HS-27A (cell line): ENCODE measurements at regions not wholly inside any gene's neighbourhood (a gene's known extent, or its start where the extent isn't known, plus 50 kb on each side); places are given as distances from the start of the nearest gene placed in this dataset.

Experiments
- DNase-seq: peaks from one replicate; pipeline ENCODE4 v3.0.0-alpha.2; 2012; ENCODE audit warnings: low read depth, missing footprints

DNA sequence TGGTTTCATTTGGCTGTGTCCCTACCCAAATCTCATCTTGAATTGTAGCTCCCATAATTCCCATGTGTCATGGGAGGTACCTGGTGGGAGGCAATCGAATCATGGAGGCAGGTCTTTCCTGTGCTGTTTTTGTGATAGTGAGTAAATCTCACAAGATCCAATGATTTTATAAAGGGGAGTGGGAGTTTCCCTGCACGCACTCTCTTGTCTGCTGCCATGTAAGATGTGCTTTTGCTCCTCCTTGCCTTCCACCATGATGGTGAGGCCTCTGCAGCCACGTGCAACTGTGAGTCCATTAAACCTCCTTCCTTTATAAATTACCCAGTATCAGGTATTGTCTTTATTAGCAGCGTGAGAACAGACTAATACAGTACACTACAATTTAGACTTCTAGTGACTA, 67.5 kb upstream of the LINC01488 start:
- DNase-seq: no peak

DNA sequence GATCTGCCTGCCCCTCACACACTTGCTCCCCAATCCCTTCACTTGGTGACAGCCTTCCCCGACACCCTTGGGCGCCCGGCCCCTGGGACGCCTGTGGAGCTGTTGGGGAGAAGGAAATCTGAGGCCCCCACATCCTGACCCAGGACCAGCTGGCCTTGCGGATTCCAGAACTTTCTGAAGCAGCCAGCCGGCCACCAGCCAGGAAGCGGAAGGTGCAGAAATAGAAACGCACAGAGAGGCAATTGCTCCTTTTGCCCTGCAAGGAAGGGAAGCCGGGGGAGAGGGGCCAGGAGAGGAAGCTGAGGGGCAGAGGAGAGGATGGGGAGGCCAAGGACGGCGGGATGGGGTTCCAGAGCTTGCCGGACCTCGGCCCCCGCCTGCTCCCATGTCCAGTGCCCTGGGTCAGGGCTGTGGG, 66.7 kb upstream of the LINC01488 start:
- DNase-seq: no peak

DNA sequence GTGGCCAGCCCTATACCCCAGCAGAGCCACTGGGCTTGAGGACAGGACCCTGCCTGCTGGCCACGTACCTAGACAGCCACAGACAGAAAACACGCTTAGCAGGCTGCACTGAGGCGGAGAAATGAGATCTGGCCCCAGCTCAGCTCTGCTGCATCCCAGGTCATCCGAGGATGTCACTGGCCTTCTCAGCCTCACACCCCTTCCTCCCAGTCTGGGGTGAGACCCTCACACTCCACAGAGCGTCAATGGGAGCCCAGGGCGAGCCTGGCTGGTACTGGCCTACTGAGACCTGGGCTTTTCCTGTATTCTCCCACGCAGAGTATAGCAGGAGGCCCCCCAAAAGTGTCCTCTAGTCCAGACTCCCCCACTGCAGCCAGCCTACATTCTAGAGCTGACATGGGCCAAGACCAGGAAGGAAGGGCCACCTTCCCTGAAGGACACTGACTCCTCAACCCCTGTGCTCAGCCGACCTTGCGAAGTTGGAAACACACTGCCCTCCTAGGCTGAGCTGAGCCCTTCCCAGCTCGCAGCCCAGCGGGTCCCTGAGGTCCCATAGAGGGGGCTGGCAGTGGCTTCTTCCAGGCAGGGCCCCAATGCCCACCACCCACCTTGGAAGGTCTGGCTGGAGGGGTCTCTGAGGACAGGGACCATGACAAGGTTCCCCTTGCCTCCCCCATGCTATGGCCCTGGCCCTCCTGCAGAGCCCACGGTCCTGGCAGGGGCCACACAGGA, 65.9 kb upstream of the LINC01488 start:
- no peak for DNase-seq

DNA sequence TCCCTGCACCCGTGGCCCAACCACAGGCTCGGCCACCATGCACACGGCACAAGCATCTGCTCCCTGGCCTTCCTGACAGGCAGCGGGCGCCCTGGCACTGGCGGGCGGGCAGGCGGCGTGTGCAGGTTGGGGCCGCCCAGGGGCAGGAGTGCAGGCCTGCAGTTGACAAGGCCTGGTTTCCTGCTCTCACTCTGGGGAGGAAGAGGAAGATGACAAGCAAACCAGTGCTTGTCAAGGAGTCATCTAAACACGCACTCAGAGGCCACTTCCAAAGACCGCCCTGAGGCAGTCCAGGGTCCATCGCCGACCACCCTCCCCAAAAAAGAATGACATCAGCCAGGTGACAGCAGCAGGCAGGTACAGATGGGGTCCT, 65.3 kb upstream of the LINC01488 start:
- DNase-seq: no peak

DNA sequence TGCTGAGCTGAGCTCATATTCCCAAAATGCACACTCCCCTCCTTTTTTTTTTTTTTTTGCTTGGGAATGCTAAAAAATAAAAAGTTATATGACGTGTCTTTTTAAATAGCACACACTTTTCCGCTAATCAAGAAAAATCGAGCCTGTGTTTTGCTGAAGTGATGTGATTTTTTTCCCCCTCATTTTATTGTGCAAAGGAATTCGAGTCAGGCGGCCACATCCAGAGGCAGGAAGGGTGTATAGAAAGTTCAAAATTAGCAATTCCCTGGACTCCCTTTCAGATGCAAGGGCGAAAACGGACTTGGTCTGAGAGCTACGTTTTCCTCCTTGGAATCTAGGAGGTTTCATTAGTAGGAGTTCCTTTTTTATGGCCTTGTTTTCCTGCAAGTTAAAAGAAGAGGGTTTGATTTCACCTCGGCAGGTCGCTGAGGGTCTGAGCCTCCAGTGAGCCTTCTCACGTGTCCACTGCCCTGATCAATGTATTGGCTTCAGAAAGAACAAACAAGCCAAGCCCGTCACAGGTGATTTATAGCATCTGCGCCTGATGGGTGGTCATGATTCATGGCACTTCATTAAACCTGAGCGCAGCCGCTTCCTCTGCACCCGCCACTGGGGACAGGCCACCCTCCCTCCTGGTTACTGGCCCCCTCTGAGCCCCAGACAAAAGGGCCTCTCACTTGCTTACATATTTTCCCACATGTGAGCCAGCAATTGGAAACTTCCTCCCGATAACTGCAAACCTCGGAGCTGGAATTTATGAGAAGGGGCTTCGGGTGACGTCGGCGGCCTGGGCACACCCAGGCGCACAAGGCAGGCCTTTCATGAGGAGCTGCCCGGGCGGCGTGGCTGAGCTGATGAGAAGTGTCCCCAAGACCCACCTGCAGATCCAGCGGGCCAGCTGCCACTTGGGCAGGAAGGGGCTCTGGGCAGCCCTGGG, 64.4 kb upstream of the LINC01488 start:
- DNase-seq: no peak

DNA sequence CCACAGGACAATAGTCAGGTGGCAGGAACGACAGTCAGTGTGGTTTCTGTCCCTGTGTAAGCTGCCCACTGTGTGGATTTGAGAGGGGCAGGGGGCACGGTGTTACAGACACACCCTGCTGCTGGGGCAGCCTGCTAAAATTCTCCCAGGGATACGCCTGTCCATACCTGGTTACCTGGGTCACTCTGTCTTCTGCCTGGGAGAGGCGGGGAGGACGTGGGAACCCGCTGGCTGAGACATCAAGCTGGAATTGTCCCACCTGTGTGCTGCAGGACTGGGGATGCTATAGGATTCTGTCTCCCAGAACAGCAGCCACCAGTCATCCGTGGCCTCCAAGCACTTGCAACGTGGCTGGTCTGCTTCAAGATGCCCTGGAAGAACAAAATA, 63.8 kb upstream of the LINC01488 start:
- DNase-seq: no peak

DNA sequence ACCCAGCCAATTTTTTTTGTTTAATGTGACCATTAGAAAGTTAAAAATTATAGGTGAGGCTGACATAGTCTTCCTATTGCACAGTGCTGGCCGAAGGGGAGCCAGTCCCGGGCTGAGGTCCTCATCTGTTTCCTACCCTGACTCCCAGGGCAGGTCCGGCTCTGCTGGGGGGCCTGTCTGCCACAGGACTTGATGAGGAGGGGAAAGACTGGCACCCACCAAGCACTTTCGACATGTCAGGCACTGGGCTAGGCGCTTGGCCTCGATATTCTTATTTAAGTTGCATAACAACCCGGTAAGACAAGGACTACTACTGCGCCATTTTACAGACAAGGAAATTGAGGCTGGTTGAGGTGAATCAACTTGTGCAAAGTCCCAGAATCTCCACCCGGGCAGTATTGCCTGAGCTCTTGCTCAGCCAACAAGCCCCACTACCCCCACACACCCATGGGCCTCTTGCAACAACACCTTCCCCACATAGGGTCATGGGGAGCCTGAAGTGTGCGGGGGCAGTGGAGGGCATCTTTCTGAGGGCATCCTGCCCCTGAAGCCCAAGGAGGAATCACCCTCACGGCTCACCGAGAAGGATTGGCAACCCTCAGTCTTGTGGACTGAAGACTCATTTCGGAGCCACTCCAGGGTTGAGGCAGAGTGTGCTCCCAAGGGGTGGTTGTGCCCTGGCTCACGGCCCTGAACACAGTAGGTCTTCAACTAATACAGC, 62.7 kb upstream of the LINC01488 start:
- DNase-seq: no peak

DNA sequence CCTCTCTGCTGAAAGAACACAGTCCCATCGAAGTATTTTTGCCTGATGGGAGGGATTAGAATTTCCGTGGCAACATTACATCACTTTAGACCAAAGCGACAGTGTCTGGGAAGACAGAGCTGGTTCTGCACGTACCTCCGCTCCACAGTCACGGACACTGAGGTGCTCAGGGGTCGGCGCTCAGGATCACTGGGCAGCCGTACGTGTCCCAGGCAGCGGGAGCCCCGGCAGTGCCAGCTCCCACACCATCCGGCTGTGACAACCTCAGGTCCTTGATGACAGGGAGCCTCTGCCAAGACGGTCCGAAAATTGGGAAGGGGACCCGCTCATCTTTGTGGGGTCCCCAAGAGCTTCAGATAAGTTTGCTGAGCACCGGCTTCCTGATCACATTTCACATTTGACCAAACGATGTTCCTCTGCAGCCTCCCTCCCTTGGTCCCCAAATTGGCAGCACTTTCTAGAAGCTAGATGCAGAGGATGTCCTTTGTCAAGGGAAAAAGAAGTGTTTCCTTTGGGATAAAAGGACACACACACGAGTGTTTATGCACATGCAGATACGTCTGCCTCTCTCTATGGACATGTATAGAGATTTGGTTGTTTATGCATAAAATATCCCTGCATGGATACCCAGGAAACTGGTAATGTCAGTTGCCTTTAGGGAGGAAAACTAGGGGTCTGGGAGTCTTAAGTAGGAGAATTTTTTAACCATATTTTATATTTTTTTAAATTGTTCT, 61.6 kb upstream of the LINC01488 start:
- no peak for DNase-seq

DNA sequence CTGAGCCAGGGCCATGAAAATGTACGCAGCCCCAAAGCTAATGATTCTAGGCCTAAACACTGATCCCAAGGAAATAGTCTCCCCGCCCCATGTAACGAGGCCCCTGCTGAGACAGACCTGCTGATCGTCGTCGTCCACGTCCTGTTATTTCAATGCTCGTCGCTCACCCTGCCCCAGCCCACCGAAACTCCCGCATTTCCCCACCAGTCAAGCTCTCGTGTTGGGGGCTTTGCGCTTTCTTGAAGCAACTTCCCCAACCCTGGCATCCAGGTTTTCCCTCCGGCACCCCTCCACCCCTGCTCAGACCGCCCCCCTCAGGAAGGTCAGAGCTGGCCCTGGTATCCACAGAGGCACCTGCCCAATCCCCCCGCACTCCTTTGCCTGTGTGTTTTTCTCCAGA, 58.8 kb upstream of the LINC01488 start:
- DNase-seq: no peak

DNA sequence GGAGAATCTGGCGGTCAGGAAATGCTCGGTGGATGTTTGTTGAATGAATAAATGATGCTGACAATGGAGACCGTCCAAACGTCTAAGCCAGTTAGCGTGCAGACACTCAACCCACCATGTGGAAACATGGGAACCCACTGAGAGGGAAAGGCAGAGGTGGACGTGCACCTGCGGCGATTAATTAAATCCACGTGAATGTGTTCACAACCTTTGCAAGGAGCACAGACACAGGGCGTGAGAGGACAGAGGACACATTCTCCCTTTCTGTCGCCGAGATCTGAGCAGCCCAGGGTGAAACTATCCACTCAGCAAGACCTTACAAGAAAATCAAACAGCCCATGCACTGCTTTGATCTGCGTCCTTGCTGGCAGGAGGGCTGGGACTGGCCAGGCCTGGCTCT, 58.3 kb upstream of the LINC01488 start:
- DNase-seq: no peak

DNA sequence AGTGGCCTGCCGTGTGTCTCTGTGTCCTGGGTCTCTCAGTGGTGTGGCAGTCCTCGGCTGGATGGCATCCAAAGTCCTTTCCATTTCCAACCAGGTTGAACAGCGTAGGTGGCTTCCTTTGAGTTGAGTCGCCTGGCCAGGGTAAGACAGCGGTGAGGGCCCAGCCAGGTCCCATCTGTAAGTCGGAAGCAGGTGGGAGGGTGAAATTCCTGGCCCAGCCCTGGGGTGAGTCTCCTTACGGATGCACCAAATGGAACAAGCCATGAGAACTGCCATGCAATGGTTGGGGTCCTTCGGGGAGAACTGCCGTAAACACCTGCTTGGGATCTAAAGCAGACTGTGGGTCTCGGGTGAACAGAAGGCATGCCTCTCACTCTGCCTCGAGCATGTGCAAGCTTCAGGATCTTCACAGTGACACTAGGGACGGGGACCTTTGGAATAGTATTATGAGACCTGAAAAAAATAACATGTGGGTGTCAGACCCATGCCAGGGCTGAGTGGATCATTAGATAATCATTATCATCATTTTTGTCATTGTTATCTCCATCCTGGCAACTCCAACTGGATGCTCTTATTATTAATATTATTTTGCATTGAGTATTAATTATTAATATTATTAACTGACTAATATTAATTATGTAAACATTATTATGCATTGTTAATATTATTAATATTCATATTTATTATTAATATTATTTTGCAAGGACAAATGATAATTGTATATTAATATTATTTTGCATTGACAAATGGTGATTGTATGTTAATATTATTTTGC, 57.7 kb upstream of the LINC01488 start:
- no peak for DNase-seq

DNA sequence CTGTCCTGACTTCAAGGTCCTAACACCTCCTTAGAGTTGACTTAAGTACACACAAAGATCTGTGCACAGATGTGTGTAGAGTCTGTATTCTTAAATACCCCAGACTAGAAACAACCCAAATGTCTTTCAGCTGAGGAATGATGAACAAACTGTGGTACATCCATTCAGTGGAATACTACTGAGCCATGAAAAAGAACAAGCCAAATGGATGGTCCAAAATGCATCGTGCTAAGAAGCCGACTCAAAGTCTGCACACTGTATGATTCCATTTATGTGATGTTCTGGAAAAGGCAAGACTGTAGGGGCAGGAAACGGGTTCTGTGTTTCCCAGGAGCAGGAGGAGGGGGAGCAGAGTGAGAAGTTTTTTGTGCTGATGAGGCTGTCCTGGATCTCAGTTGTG, 56.7 kb upstream of the LINC01488 start:
- no peak for DNase-seq

DNA sequence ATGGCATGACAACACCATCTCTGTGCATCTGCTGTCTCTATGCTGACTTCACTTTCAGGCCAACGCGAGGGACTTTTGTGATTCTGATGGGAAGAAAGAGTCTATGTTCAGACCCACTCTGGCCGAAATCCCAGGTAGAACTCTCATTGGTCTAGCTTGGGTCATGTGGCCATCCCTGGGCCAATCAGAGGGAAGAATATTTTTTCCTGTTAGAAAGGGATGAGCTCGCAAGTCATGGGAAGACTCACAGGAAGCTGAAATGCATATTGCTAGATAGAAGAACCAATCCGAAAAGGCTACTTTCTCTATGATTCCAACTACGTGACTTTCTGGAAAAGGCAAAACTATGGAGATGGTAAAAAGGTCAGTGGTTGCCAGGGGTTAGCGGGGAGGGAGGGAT, 56.0 kb upstream of the LINC01488 start:
- no peak for DNase-seq

DNA sequence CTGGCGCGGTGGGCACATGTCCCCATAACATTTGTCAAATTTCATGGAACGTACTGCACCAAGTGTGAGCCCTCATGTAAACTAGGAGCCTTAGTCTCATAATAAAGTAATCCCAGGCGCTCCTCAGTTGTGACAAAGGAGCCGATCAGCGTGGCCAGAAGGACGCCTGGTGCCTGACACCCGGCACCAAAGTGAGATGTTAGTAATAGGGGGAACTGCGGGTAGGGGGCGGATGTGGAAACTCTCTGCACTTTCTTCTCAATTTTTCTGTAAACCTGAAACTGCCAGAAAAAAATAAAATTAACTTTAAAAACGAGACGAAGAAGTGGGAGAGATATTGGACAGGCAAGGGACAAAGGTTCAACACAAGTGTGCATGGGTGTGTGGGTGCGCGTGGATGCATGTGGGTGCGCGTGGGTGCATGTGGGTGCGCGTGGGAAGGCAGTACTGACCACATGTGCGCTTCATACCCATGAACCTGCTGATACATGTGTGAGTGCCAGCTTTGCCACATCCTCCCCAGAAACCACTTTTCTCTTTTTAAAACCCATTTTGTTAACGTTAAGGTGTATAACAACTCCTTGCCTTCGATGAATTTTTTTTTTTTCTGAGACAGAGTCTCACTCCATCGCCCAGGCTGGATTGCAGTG, 55.4 kb upstream of the LINC01488 start:
- DNase-seq: no peak

DNA sequence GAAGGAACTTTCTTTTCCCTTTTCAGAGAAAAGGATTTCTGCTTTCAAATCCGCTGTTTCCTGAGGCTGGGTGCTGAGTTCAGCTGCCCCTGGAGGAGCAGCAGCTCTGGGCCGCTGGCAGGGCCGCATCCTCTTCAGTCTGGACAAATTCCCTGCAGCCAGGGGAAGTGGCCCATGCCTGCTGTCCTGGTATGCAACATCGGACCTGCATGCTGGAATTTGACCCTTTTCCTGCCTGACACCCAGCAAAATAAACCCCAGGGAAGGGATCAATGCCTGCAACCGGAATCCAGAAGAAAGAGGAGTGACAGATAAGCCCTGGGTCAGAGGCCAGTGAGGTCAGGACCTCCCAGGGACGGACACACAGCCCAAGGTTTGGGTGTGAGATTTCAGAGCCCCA, 54.1 kb upstream of the LINC01488 start:
- no peak for DNase-seq

DNA sequence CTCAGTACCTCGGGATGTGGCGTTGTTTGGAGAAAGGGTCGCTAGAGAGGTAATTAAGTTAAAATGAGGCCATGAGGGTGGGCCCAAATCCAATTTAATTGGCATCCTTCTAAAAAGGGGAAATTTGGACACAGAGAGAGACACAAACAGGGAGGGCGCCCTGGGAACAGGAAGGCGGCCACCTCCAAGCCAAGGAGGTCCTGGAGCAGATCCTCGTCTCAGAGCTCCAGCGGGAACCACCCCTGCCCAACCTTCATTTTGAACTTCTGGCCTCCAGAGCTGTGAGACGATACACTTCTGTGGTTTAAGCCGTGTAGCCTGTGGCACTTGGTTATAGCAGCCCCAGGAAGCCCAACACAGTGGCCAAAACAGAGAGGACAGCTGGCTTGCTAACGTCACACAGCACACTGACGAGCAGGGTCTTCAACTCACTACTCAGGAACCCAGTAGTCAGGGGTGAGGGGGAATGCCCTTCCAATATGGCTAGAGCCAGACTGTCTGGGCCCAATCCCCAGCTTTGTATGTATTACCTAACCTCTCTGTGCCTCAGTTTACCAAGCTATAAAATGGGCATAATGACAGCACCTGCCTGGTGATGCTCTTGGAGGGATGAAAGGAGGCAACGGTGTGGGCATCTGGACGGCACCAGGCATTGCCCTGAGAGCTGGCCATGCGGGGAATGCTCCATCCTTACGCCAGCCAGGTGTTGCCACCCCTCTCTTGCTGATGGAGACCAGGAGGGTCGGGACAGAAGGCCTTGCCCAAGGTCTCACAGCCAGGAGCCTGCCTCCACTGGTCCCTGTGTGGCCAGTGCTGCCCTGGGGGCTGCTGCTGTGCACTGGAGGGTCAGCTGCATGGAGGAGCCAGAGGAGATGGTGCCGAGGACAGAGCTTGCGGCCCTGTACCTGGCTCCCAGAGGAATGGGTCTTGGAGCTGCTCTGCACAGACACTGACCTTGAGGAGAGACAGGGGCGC, 53.3 kb upstream of the LINC01488 start:
- DNase-seq: no peak

DNA sequence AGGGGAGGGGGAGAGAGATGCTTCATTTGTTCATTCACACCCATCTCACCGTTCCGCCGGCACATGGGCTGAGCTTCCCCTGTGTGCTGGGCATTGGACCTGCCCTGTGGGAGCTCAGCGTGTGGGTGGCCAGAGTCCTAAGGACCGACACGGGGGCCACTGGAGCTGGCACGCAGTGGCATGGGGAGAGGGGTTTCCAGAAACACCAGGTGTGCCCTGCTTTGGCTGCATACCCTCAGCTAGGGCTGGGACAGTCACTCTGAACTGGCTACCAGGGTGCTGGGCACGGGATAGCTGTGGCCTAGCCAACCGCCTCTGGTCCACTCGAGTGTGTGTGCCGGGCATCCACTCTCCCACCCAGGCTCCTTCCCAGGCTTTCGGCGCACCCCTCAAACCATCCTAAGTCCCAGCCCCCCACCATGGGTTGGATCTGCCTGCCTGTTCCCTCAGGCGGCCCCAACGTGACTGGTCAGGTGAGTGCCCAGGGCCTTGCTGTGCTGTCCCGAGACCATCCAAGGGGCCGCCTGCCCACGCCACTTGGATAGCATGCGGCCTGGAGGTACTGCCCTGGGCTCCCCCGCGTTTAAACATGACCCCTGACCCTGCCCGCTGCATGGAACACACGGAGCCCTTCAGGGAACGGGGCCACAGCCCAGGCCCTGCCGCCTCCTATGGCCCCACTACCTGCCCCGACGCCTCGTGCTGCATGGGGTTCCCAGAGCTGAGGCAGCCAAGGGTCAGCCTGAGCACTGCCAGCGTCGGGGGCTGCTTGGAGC, 51.6 kb upstream of the LINC01488 start:
- no peak for DNase-seq

DNA sequence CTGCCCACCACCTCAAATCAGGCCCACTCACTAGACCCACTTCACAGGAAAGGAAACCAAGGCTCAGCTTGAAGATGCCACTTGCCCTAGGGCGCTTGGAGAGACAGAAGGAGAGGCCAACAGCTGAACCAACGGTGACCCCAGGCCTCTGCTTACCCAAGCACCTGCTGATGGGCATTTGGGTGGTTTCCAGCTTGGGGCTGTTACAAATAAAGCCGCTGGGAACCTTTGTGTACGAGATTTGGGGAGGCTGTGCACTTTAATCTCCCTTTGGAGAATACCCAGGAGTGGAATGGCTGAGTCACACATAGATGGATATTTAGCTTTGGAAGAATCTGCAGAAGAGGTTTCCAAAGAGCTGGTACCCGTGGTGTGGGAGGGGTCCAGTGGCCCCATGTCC, 50.9 kb upstream of the LINC01488 start:
- no peak for DNase-seq

DNA sequence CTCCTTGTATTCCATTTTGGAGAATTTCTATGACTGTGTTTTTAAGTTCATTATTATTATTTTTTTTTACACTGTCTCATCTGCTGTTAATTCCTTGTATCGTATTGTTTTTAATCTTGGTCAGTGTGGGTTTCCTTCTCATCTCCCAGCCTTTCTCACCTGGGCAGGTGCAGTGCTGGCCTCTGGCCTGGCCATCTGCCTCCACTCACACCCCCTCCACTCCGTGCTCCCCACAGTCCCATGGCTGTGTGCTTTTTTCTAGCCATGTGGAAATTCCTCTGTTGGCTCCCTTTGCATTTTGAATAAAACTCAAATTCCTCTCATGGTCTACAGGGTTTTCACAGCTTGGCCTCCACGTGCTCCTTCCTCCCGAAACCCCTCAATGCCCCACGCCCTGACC, 50.3 kb upstream of the LINC01488 start:
- DNase-seq: no peak
